ENCODE measurements at regions not wholly inside any gene's neighbourhood (a gene's known extent, or its start where the extent isn't known, plus 50 kb on each side); places are given as distances from the start of the nearest gene placed in this dataset.

- TF ChIP-seq CTCF (conservative IDR thresholded peaks at IDR 0.05): no peak
- no peak overlapping the region for H3K27ac ChIP-seq
Observed at GRCh38 chr12:126464153-126464552, 1398.9 kb downstream of the AACS start.

- no peak overlapping the region for H3K27ac ChIP-seq
- no peak for TF ChIP-seq CTCF (conservative IDR thresholded peaks at IDR 0.05)
Observed at GRCh38 chr12:126469211-126469610, 1404.0 kb downstream of the AACS start.

DNA sequence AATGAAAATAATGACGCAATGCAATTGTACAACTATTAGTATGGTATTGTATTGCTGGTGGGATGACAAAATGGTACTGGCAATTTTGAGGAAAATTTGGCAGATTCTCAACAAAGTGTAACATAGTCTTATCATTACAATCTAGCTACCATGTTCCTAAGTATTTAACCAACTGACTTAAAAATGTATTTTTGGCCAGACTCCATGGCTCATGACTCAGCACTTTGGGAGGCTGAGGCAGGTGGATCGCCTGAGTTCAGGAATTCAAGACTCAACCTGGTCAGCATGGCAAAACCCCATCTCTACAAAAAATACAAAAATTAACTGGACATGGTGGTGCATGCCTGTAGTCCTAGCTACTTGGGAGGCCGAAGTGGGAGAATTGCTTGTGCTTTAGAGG, 1409.5 kb downstream of the AACS start:
- H3K27ac ChIP-seq: no peak overlapping the region
- TF ChIP-seq CTCF (conservative IDR thresholded peaks at IDR 0.05): no peak

GRCh38 chr12:126480451-126480850, 1415.2 kb downstream of the AACS start:
- no peak overlapping the region for H3K27ac ChIP-seq
- no peak for TF ChIP-seq CTCF (conservative IDR thresholded peaks at IDR 0.05)

DNA sequence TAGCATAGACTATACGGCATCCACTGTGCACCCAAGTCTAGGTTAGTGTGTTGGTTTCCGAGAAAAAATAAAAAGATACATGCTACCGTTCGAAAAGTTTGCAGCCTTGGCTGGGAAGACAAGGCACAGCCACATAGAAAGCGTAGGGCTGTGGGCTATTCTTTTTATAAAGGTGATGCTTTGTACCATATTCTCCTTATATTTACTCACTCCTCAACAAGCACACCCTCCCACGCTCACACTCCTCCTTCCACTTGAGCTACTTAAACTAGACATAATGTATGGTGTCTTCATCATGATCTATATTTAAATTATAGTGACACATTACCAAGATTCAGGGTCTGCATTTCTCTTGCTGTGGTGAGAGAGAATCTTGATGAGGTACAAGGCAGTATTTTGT, 1416.5 kb downstream of the AACS start:
- H3K27ac ChIP-seq: no peak overlapping the region
- no peak for TF ChIP-seq CTCF (conservative IDR thresholded peaks at IDR 0.05)

- no peak for TF ChIP-seq CTCF (conservative IDR thresholded peaks at IDR 0.05)
- H3K27ac ChIP-seq: no peak overlapping the region
Observed at GRCh38 chr12:126482238-126482889, 1417.1 kb downstream of the AACS start.

- no peak for TF ChIP-seq CTCF (conservative IDR thresholded peaks at IDR 0.05)
- H3K27ac ChIP-seq: no peak overlapping the region
Observed at GRCh38 chr12:126483145-126484068, 1418.2 kb downstream of the AACS start.

Measured in VCaP (cell line).